Stimulated activated CD8-positive, alpha-beta memory T cell treated with anti-CD3 and anti-CD28 coated beads, Interleukin-15, amount 100 ng/mL, for 4 hours (primary cell): ENCODE measurements at regions not wholly inside any gene's neighbourhood (a gene's known extent, or its start where the extent isn't known, plus 50 kb on each side); places are given as distances from the start of the nearest gene placed in this dataset.
"Not testable (repeated sequence)": the region's sequence is repeated elsewhere in the genome, so short reads cannot be mapped to it uniquely, and the experiment has no call there.

ENCODE experiments used
- DNase-seq, 2 donors: peaks; one replicate each; pipeline ENCODE4 v3.0.0-alpha.2; 2020; ENCODE audit warnings: low read depth in 2 of 2

DNA sequence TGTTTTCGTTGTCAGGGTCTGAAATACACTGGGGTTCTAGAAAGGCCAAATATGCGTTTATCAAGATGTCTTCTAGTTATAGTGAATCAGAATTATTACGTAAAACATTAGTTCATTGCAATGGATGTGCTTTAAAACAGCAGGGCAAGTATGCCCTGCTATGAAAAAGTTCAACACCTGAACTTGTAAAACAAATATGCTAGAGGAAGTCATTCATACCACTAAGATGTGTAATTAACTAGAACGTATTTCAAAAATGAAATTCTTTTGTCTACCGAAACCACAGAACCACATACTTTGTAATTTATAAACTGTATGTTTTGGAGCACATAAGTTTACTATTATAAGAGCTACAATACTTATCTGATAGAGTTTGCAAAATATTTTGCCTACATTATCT is 266.2 kb downstream of the KCTD12 start:
- DNase-seq: no peak

DNA sequence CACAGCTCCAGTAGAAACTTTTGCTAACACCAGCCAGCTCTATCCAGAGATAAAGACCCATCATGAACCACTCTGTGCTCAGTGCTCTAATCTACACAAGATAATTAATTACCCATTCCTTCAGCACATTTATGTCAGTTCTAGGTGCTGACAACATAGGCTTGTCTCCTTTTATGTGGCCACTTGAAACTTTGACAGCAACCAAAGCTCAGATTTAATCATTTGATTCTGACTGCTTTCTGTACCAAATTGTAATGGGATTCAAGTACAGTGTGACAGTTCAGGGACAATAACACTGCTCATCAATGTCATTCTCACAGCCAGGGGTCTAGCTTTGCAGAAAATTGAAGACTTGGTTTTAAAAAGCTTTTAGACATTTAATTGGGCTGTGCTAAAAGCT is 266.6 kb downstream of the KCTD12 start:
- DNase-seq: no peak

DNA sequence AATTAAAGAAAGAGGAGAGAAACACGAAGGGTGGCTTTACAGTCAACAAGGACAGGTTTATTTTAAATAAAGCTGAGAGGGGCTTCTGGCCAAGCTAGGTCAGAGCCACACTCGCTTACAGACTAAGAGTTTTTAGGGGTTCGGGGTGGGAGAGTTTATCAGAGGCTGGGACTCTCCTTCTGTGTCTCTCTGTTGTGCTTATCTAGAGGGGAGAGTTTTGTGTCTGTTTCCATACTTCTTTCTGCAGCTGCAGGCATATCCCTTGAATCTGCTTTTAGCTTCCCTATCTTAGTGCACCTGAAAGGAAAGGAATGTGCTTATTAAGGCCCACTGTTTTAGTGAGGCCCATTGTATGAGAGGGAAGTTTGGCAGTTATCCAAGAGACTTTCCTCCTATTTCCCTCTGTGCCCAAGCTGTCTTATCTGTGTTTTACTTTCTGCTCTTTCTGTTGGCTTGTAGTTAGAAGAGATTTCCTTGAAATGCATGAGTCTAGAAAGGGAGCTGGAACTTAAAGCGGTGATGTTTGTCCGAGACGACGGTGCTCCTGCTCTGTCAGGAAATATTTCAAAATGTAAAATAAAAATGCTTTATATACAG is 275.3 kb downstream of the KCTD12 start:
- DNase-seq: no peak

DNA sequence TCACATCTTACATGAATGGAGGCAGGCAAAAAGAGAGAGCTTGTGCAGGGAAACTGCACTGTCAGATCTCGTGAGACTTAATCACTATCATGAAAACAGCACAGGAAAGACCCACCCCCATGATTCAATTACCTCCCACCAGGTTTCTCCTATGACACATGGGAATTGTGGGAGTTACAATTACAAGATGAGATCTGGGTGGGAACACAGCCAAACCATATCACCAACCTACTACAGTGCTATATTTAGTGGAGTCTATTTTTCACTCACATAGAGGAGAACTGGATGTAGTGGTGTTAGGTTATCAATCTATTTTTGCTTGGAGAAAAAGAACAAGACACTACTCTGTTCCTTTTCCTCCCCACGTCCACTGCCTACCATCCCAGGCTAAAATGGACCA is 276.6 kb downstream of the KCTD12 start:
- no peak for DNase-seq

DNA sequence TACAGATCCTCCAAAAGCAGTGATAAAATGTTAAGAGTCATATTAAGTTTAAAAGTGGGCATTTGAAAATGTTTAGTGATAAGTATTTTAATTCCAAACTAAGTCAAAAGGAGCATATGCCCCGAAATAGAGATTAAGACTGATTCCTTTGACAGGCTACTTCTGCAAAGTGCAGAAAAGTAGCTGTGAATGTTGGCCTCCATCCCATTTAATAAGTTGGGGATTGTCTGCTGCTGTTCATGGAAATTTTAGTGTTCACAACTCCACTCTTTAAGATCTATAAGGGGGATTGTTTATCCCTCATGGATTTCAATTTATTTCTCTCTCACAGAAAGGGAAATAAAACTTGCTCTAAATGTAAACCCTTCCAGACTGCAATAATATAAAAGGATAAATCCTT is 278.3 kb downstream of the KCTD12 start:
- DNase-seq: no peak

DNA sequence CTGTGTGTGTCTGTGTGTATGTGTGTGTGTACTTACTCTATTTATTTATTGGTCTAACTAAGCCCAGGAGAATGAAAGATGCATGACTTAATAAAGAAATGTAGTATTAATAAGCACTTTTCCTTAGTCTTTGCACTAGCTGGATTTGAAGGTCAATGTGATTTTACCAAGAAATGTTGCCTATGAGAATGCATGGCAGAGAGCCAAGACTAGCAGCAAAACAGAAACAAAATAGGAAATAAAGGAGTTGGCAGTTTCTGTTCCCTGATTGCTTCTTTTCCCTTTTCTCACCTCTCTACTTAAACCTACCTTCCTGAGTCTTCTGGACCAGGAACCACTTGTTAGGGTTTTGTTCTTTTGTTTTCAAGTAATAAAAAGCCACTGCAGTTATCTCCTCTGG is 286.1 kb downstream of the KCTD12 start:
- no peak for DNase-seq

DNA sequence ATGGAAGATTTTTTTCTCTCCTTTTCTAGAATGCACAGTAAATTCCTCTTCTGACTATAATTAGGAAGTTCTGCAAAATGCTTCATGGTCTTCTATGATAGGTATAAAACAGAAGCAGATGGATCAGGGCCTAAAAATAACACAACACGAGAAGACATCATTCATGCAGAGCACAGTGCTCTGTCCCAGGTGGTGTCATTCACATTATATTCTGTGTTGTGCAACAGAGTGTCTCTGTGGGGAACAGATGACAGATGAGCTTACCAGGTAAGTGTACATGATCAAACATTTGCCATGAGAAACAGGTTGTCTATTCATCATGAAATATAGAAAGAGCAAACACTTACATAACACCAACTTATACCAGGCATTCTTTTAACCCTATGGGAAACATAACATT is 288.3 kb downstream of the KCTD12 start:
- no peak for DNase-seq

DNA sequence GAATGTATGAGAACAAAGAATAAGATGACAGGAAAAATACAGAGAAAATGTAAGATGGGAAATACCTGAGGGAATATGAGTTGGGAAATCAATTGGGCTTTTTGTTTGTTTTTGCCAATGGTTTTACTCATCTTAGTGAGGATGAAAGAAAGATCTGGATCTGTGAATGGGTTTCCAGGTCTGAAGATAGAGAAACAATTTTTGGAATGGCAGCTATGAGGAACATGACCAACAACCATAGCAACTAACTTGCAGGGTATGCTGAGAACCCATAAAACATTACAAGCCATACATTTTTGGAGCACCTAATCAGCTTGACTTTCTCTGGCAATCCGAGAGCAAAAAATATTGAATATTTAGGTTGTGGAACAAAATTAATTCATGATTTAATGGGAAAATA is 290.0 kb downstream of the KCTD12 start:
- no peak for DNase-seq

DNA sequence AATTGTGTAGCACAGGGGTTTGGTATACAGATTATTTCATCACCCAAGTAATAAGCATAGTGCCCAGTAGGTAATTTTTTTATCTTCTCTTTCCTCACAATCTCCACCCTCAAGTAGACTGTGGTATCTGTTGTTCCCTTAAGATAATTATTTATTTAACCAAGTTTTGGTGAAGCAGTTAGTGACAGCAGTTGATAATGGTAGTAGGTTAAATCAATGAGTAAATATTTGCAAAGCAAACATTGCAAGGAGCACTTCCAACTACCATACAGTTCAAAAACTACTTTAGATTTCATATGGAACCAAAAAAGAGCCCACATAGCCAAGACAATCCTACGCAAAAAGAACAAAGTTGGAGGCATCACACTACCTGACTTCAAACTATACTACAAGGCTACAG is 291.8 kb downstream of the KCTD12 start:
- DNase-seq: no peak

DNA sequence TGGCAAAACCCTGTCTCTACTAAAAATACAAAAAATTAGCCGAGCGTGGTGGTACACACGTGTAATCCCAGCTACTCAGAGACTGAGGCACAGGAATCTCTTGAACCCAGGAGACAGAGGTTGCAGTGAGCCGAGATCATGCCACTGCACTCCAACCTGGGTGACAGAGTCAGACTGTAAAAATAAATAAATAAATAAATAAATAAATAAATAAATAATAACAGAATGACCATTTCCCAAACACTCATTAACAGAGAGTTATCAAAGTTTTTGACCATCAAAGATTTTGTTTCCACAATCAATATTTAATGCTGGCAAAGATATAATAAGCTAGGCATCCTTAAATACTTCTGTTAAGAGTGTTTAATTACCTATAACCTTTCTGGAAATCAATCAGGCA is 299.4 kb downstream of the KCTD12 start:
- no peak for DNase-seq

DNA sequence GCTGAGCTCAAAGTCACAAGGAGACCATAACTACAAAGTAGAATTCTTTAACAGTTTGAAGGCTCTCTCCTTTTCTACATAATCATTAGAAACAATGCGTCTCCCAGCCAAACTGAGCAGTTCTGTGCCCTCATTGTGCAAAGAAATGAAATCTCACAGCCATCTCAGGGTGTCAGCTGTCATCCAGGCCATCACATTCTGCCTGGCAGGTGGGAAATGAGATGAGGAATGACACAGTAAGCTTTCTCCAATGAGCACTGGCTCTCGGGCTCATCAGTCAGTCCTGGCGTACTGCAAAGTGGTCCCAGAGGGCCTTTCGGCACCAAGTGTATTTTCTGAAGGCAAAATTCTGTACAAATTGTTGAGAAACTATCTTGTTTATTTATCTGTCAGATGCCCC is 306.5 kb downstream of the KCTD12 start:
- no peak for DNase-seq

DNA sequence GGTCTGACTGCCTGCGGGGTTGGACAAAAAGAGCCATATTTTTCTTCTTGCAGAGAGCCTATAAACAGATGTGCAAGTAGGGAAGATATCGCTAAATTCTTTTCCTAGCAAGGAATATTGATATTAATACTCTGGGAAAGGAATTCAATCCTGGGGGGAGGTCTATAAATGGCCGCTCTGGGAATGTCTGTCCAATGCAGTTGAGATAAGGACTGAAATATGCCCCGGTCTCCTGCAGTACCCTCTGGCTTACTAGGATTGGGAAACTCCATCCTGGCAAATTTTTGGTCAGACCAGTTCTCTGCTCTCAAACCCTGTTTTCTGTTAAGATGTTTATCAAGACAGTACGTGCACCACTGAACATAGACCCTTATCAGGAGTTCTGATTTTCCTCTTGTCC is 310.6 kb downstream of the KCTD12 start:
- DNase-seq: not testable (repeated sequence)

DNA sequence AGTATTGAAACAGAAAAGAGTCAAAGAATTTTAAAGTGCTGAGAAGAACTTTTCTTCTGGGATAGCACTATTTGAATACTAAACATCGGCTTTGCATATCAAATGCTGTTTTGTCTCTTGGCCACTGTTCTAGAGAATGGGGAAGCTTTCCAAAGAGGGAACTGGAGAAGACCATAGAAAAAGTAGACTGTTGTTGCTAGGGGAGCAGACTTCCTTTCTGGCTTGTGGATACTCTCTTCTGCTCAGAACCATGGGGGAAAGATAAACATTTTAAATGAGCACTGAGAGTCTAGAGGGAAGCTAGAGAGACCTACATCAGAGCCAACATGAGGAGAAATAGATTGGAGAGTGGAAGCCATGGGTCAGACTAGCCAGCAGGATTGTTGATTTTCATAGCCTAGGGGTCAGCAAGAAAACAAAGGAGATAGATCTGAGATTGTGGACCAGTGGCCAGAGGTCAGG is 315.7 kb downstream of the KCTD12 start:
- DNase-seq: no peak

DNA sequence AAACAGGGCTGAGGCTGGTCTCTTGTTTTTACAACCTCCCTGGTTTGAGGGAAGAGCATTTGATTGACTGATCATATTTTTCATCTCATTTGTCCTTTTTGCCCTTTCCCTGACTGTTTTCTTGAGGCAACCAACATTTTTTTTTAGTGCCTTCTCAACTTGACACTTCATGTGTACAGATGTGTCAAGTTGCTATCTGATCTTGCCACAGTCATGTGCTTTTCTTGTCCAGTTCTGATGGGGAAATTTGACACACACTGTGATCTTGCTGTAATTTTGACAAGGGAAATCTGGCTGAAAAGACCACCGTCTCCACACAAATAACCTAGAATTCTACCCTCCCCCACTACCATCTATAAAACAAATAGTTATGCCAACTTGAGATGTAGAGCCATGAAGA is 329.6 kb downstream of the KCTD12 start:
- DNase-seq: no peak

DNA sequence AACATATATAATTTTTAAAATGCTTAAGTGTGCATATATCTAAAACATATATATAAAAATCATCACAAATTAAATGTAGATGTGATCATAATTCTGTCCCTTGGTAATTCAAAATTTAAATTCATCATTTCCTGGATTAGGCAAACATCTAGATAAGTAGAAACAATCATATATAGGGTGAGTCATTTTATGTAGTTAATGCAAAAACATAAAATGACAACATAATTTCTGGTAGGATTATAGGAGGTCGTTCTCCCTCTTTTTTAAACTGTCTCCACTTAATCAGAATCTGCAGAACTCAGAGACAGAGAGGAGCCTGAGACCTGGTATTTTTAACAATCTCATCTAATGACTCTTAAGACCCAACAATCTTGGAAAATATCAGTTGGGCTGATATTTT is 333.4 kb downstream of the KCTD12 start:
- no peak for DNase-seq

DNA sequence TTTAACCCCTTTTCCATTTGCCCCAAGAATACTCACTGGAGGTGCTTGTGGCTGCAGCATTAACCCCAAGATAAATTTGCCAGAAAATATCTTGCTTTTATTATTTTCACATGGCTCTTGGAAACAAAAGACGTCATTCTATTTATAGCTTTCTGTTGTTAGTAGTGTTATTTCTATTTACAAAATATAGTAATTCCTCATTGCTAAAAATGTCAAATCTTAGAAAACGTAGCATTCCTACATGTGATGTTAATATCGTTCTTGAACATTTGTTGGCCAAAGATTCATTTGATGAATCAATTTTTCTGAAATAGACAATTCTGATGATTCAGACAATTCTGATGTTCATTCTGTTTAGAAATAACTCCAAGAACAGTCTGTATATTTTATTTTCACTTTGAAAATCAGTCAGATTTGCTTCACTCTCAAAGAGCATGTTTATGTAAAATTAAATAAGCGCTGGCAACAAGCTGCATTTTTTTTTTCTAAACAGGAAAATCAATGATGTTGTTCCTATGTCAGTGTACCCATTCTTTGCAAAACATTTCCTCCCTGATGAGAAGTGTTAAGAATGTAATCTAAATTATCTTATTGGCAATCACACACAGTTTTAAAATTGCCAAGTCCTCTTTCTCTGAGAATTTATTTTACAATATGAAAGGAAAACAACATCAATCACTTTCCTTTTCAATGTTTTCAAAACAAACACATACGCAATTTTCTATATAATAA is 334.0 kb downstream of the KCTD12 start:
- DNase-seq: no peak

DNA sequence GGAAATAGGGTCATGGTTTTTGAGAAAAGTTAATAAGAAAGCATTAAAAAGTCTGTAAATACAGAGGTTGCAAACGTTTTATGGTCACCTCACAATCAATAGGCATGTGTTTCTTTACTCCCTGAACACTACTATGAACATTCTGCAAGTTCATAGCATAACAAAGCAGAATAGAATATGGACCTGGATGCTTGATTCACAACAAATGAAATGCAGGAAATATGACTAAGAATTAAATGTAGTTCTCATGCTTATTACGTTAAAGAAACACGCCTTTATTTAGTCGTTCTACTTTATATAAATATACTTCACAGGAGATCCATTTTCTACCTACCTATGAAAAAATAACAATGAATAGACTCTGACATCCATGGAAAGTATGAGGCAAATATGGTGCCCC is 344.0 kb downstream of the KCTD12 start:
- DNase-seq: no peak

DNA sequence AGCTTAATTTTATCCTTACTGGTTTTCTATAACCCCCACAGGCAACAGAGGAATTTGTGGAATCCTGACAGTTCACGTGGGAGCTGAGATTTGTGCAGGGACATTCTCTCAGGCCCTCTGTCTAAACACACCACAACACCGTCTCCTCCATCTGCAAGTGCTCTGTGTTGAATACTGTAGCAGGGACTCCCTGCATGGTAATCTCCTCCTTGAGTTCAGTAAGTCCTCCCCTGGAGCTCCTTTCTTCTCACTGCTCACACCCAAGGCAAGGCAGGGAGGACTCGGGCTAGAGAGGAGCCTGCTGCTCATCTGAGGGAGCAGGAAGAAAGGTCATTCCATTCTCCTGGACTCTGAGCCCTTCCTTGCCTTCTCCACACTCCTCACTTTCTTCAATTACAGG is 348.2 kb downstream of the KCTD12 start:
- DNase-seq: no peak

DNA sequence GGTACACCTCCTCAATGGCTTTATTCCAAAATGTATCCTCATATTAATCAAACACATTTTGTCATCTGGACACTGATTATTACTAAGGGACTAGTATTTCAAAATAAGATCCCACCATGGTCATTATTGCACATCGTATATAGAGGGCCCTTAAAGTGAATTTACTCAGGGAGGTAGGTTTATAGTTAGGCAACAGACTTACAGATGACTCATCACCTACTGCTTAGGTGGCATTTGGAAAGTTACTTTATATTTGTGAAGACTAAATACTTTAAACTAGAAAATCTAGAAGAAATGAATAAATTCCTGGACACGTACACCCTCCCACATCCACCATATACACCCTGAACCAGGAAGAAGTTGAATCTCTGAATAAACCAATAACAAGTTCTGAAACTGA is 353.0 kb downstream of the KCTD12 start:
- no peak for DNase-seq

DNA sequence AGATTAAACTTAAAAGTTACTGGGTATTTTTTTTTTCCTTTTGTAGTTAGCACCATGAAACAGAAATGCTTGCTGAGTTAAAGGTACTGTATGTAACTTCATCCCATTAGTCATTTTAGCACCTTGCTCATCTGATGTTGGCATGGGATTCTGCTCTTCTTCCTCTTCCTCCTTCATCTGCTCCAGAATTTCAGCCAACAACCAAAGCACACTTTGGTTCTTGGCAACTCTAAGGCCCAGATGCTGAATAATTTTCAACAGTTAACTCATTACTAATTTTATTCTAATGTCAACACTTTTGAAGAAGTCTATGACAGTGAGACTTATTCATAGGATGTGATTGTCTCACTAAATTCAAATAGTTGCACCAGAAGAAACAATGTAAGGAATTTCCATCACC is 359.2 kb downstream of the KCTD12 start:
- no peak for DNase-seq

DNA sequence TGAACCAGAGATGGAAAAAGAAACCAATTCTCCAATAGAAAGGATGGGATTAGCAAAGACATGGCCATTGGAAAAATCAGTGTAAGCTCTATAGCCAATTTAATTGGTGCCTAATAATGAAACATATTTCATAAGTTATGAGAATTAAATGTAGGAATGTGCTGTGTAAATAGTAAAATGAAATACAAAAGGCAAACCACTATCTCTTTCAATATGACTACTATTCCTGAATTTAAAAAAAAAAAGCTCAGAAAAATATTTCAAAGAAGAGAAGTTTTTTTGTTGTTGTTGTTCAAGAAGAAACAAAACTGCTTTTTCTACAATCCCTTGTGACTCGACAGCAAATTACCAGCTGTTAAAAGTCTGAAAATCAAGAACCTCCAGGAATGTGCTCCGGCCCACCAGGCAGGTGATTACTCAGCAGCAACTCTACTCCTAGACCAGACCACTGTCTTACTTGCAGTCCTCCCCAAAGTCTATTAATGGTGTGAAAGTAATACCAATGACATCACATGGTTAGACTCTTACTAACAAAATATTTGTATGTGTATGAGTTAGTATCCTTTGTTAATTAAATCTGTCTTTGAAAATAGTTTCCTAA is 362.4 kb downstream of the KCTD12 start:
- no peak for DNase-seq

DNA sequence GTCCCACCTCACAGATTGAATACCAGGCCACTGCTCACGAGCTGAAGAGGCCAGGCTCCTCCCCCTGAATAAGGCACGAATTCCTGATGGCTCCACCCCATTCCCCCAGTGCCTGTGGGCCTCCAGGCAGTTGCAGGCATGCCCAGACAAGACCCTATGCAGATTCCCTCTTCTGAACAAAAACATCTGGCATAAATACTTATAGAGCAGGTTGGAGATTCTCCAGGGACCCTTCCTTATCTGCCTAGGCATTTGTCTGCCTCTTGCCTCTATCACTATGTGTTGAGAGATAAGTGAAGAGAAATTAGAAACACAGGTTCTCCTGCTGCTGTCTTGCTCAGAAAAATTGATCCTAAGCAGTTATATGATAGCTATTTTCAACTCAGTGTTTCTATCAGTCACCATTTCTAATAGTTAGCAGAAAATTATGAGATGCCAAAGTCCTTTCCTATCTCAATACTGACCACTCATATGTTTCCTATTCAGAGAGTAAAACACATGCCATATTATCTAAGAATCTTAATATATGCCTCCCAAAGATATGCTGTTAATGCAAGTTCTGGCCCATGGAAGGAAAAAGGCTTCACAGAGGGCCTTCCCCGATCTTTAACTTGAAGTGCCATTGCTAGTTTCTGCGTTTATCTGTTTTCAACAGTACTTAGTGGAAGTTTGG is 364.0 kb downstream of the KCTD12 start:
- no peak for DNase-seq

DNA sequence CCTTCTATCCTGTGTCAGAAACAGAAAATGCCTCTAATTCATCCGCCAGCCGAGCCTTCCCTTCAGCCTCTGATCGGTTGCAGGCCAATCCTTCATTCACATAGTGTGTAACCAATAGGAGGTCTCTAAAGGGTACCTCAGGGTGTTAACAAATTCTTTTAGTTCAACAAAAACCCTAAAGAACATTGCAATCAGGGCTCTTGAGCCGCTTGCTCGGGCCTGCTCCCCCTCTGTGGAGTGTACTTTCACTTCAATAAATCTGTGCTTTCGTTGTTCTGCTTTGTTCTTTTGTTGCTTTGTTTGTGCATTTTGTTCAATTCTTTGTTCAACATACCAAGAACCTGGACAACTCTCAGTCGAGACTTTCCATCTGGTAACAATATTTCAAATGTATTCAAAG is 366.5 kb downstream of the KCTD12 start:
- no peak for DNase-seq
